ENCODE measurements at regions not wholly inside any gene's neighbourhood (a gene's known extent, or its start where the extent isn't known, plus 50 kb on each side); places are given as distances from the start of the nearest gene placed in this dataset.
"Not testable (repeated sequence)": the region's sequence is repeated elsewhere in the genome, so short reads cannot be mapped to it uniquely, and the experiment has no call there.

DNA sequence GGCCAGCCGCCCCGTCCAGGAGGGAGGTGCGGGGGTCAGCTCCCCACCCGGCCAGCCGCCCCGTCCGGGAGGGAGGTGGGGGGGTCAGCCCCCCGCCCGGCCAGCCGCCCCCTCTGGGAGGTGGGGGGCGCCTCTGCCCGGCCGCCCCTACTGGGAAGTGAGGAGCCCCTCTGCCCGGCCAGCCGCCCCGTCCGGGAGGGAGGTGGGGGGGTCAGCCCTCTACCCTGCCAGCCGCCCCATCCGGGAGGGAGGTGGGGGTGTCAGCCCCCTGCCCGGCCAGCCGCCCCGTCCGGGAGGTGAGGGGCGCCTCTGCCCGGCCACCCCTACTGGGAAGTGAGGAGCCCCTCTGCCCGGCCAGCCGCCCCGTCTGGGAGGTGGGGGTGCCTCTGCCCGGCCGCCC is 61.5 kb upstream of the LMCD1 start:
- DNase-seq = not testable (repeated sequence)

GRCh38 chr3:8441969-8442559 is 59.6 kb upstream of the LMCD1 start:
- DNase-seq = no peak

DNA sequence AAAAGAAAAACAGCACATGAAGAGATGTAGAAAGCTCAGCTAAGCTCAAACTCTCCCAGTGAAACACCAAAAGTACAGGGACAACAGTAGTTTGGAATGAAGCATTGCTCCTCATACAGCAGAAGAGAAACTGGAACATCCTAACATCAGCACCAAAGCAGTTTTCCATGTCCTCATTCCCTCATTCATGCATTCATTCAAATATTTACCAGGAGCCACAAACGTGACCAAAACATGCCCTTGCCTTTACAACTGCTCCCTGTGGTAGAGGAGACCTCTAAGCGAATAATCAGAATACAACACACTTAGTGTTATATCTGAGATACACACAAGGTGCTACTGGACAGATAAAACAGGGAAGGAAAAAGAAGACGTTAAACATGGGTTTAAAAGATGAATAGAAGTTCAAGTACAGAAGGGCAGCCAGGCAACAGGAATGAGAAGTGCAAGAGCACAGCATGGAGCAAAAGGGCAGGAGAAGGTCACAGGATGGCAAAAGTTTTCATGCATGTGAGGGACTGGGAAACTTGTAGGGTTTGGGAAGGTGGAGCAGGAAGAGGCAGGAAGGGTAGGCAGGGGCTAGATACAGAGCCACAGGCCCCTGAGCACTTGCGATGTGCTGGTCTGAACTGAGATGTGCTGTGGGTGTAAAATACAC is 58.5 kb upstream of the LMCD1 start:
- DNase-seq = no peak

DNA sequence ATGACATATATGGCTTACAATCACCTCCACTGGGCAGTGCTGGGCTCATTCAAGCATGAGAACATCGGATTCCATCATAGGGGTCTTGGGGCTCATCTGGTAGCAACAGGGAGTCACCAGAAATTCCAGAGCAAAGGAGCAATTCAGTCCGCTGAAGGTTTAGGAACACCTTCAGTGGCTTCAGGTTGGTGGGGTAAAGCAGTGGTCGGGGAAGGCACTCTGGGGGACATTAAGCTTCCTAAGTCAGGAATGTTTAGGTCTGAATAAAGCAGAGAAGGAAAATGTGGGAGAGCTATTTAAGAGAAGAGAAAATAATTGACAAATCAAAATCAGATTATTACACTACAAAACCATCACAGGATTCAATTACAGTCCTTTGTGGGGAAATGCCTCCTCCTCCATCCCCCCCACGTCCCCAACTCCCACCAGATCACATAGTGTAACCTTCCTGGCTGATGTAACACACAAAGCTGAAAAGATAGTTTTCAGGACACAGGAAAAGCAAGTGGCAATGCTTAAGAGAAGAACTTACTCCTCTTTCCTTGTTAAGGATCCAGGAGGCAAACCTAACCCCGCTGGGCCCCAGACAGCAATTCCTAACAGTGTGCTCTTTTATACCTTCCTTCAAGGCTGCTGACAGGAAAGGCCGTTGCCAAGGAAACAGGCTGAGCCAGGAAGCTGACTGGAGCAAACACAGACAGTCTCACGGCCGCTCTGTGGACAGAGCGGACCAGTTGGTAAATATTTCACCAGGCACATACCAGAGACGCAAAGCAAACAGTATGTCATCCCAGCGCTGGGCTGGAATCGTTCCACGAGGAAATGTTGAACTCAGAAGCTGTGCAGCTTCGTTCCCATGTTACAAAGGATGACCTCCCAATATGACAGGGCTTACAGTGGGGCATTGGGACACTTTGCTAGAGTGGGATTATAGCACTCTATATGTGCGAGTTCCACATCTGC is 57.5 kb upstream of the LMCD1 start:
- DNase-seq = peak; percentile 30

DNA sequence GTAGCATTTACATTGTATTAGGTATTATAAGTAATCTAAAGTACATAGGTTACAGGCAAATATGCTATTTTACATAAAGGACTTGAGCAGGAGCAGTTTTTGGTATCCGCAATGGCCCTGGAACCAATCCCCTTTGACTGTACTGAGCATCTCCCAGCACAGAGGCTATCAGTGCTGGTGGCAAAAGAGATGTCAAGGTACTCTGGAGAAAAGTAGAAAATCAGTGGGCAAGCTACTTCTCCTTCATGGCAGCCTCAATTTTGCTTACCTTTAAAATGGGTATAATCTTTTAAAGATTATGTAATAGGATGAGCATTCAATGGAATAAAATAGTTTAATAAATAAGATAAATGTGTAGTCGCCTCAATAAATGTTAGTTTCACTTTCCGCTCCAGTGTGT is 56.7 kb upstream of the LMCD1 start:
- DNase-seq = no peak

GRCh38 chr3:8445861-8446260 is 55.8 kb upstream of the LMCD1 start:
- no peak for DNase-seq

DNA sequence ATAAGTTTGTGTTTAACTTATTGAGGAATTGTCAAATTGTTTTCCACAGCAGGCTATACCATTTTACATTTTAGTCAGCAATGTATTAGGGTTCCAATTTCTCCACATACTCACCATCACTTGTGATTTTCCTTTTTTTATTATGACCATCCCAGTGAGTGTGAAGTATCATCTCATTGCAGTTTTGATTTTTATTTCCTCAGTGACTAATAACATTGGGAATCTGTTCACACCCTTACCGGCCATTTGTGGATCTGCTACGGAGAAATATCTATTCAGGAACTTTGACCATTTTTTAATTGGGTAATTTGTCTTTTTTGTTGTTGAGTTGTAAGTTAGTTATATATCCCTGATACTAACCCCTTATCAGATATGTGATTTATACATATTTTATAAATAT is 54.8 kb upstream of the LMCD1 start:
- DNase-seq = no peak

DNA sequence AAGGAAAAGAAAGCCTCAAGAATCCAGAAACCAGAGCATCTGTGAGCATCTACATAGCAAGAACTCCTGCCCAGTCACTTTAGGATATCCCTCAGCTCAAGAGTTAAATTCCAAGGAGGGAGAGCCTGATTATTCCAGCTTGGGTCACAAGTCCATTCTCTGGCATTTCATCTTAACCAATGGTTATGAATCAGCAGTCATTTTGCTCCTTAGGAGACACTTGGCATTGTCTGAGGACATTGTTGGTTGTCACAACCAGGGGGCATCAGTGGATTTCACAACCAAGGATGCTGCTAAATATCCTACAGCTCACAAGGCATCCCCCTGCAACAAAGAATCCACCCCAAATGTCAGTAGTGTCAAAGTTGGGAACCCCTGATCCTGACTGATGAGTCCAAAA is 51.0 kb upstream of the LMCD1 start:
- no peak for DNase-seq

DNA sequence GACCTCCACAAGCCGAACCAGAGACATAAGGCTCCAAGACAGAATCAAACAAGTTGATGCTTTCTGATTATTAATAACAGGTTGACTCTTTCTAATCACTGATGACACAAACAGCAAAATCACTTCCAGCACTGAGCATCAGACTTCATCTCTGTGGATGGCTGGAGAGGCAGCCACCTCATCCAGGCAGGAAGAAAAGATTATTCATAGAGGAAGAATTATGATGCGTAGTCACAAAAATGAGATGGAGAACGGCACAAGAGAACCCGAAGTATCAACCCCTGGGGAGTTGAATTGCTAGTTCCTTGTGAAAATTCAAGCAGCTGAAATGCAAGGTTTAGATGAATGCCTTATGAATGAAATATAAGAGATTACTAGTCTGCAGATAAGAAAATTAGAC is 49.9 kb upstream of the LMCD1 start:
- DNase-seq = no peak
